CD4-positive, alpha-beta T cell treated with Interleukin-15 for 1 hour (primary cell): ENCODE measurements at regions not wholly inside any gene's neighbourhood (a gene's known extent, or its start where the extent isn't known, plus 50 kb on each side); places are given as distances from the start of the nearest gene placed in this dataset.
"Not testable (repeated sequence)": the region's sequence is repeated elsewhere in the genome, so short reads cannot be mapped to it uniquely, and the experiment has no call there.

Experiments used
- DNase-seq: peaks from one replicate; pipeline ENCODE4 v3.0.0-alpha.2; 2020

- DNase-seq = peak; percentile 28
Observed at GRCh38 chr5:89313804-89314588, 431.0 kb upstream of the MEF2C start.

GRCh38 chr5:89313044-89313443 is 430.1 kb upstream of the MEF2C start:
- DNase-seq = no peak

- no peak for DNase-seq
Observed at GRCh38 chr5:89309268-89309667, 426.3 kb upstream of the MEF2C start.

- DNase-seq = no peak
Observed at GRCh38 chr5:89308606-89309040, 425.6 kb upstream of the MEF2C start.

- DNase-seq = no peak
Observed at GRCh38 chr5:89307972-89308371, 425.0 kb upstream of the MEF2C start.

- not testable (repeated sequence) for DNase-seq
Observed at GRCh38 chr5:89307141-89307540, 424.2 kb upstream of the MEF2C start.

GRCh38 chr5:89303033-89303480 is 420.1 kb upstream of the MEF2C start:
- DNase-seq = no peak

GRCh38 chr5:89302102-89302891 is 419.3 kb upstream of the MEF2C start:
- DNase-seq = no peak

GRCh38 chr5:89301321-89302025 is 418.5 kb upstream of the MEF2C start:
- no peak for DNase-seq

- DNase-seq = no peak
Observed at GRCh38 chr5:89300426-89300970, 417.5 kb upstream of the MEF2C start.

GRCh38 chr5:89299998-89300397 is 417.0 kb upstream of the MEF2C start:
- DNase-seq = no peak

GRCh38 chr5:89297066-89297465 is 414.1 kb upstream of the MEF2C start:
- no peak for DNase-seq

GRCh38 chr5:89293810-89294209 is 410.8 kb upstream of the MEF2C start:
- no peak for DNase-seq

- no peak for DNase-seq
Observed at GRCh38 chr5:89292487-89292886, 409.5 kb upstream of the MEF2C start.

GRCh38 chr5:89289604-89290003 is 406.6 kb upstream of the MEF2C start:
- no peak for DNase-seq

GRCh38 chr5:89287964-89288363 is 405.0 kb upstream of the MEF2C start:
- no peak for DNase-seq

- DNase-seq = no peak
Observed at GRCh38 chr5:89286320-89286719, 403.3 kb upstream of the MEF2C start.

GRCh38 chr5:89283728-89284493 is 400.9 kb upstream of the MEF2C start:
- DNase-seq = no peak

- DNase-seq = no peak
Observed at GRCh38 chr5:89282554-89283510, 399.8 kb upstream of the MEF2C start.

GRCh38 chr5:89281766-89282553 is 399.0 kb upstream of the MEF2C start:
- no peak for DNase-seq
